ENCODE measurements at regions not wholly inside any gene's neighbourhood (a gene's known extent, or its start where the extent isn't known, plus 50 kb on each side); places are given as distances from the start of the nearest gene placed in this dataset.

- no peak overlapping the region for H3K4me3 ChIP-seq (replicated peaks; ENCODE audit: low read depth, low read length)
- DNase-seq (ENCODE audit: low read depth) = no peak
- TF ChIP-seq CTCF (IDR thresholded peaks at IDR 0.05; ENCODE audit: low read length, missing control alignments) = no peak
These were observed 81.8 kb downstream of the IRX3 start for GRCh38 chr16:54204756-54205155.

- H3K4me3 ChIP-seq (replicated peaks; ENCODE audit: low read depth, low read length) = no peak overlapping the region
- TF ChIP-seq CTCF (IDR thresholded peaks at IDR 0.05; ENCODE audit: low read length, missing control alignments) = no peak
These were observed 82.6 kb downstream of the IRX3 start for GRCh38 chr16:54203851-54204505.

GRCh38 chr16:54203384-54203783 is 83.2 kb downstream of the IRX3 start:
- no peak for DNase-seq (ENCODE audit: low read depth)
- TF ChIP-seq CTCF (IDR thresholded peaks at IDR 0.05; ENCODE audit: low read length, missing control alignments) = no peak
- H3K4me3 ChIP-seq (replicated peaks; ENCODE audit: low read depth, low read length) = no peak overlapping the region

More at GRCh38 chr16:54203851-54204505, 82.6 kb downstream of the IRX3 start:
- DNase-seq (ENCODE audit: low read depth) = no peak

All from fibroblast of pulmonary artery (primary cell).